OCI-LY1 (cell line): ENCODE measurements at regions not wholly inside any gene's neighbourhood (a gene's known extent, or its start where the extent isn't known, plus 50 kb on each side); places are given as distances from the start of the nearest gene placed in this dataset.

Experiments
- EZH2 ChIP-seq: fragments of 200-600 bp; sonication (generic), shearing (Covaris generic); IDR thresholded peaks from 2 replicates; pipeline ENCODE4 v1.8.0; 2017; ENCODE audit warnings: borderline replicate concordance, mixed run types, mild to moderate bottlenecking, antibody characterized with exemption, low read length, moderate library complexity, mixed read lengths
- TF ChIP-seq, protein P1 (sequence below): fragments of 200-600 bp; sonication (generic), shearing (Covaris generic); IDR thresholded peaks from 2 replicates; pipeline ENCODE4 v1.5.1; 2017; ENCODE audit warnings: mild to moderate bottlenecking, antibody characterized with exemption, low read length, moderate library complexity, mixed read lengths

GRCh38 chr4:189367832-189368231, 572.8 kb upstream of the FRG1 start:
- TF ChIP-seq, protein P1, sequence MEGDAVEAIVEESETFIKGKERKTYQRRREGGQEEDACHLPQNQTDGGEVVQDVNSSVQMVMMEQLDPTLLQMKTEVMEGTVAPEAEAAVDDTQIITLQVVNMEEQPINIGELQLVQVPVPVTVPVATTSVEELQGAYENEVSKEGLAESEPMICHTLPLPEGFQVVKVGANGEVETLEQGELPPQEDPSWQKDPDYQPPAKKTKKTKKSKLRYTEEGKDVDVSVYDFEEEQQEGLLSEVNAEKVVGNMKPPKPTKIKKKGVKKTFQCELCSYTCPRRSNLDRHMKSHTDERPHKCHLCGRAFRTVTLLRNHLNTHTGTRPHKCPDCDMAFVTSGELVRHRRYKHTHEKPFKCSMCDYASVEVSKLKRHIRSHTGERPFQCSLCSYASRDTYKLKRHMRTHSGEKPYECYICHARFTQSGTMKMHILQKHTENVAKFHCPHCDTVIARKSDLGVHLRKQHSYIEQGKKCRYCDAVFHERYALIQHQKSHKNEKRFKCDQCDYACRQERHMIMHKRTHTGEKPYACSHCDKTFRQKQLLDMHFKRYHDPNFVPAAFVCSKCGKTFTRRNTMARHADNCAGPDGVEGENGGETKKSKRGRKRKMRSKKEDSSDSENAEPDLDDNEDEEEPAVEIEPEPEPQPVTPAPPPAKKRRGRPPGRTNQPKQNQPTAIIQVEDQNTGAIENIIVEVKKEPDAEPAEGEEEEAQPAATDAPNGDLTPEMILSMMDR: no peak
- TF ChIP-seq EZH2: no peak
